H1 (cell line): ENCODE measurements at regions not wholly inside any gene's neighbourhood (a gene's known extent, or its start where the extent isn't known, plus 50 kb on each side); places are given as distances from the start of the nearest gene placed in this dataset.

Source experiments
- ATF3 ChIP-seq: IDR thresholded peaks from 2 replicates; pipeline ENCODE4 v1.6.1; 2011; ENCODE audit warnings: low read depth, mild to moderate bottlenecking, low read length; ENCODE audit not compliant: insufficient read depth
- BRCA1 ChIP-seq: IDR thresholded peaks from 2 replicates; pipeline ENCODE4 v1.6.1; 2012; ENCODE audit warnings: low read depth, low read length, improper control_type of control experiment
- CBX5 ChIP-seq: fragments of 300-800, 300-1000 bp; sonication (generic); IDR thresholded peaks from 2 replicates; pipeline ENCODE4 v1.7.1; 2016; ENCODE audit warnings: antibody characterized with exemption, low read length, low read depth
- CTCF ChIP-seq, 3 experiments: IDR thresholded peaks; 1 replicate in 2 of 3; 2 replicates in 1 of 3; pipeline versions ENCODE4 v1.5.1 to v1.6.1; 2011; ENCODE audit warnings: low read length in 3 of 3, mild to moderate bottlenecking in 3 of 3, inconsistent platforms in 2 of 3, low read depth in 1 of 3, moderate library complexity in 1 of 3; ENCODE audit not compliant: insufficient read depth in 1 of 3; ENCODE audit errors: control extremely low read depth in 1 of 3
- EP300 ChIP-seq, 2 experiments: IDR thresholded peaks; 1 replicate in 1 of 2; 2 replicates in 1 of 2; pipeline ENCODE4 v1.6.1; 2011 to 2012; ENCODE audit warnings: low read depth in 2 of 2, low read length in 2 of 2, mild to moderate bottlenecking in 2 of 2, borderline replicate concordance in 1 of 2, inconsistent platforms in 1 of 2, moderate library complexity in 1 of 2
- EZH2 ChIP-seq: fragments of 200-600 bp; sonication (generic); IDR thresholded peaks from 2 replicates; pipeline ENCODE4 v1.7.1; 2012; ENCODE audit warnings: low read depth, mild to moderate bottlenecking, moderate library complexity, low read length, inconsistent platforms; ENCODE audit not compliant: severe bottlenecking
- PHF8 ChIP-seq: fragments of 200-600 bp; sonication (generic); conservative IDR thresholded peaks from 2 replicates; pipeline ENCODE4 v1.7.1; 2012; ENCODE audit warnings: low read depth, mild to moderate bottlenecking, inconsistent platforms, low read length, moderate library complexity
- POLR2A ChIP-seq, 2 experiments: IDR thresholded peaks; 1 replicate in 1 of 2; 2 replicates in 1 of 2; pipeline ENCODE4 v1.6.1; 2011; ENCODE audit warnings: low read depth in 2 of 2, low read length in 2 of 2, mild to moderate bottlenecking in 2 of 2; ENCODE audit errors: control extremely low read depth in 1 of 2
- POLR2AphosphoS5 ChIP-seq: IDR thresholded peaks from 2 replicates; pipeline ENCODE4 v1.6.1; 2011; ENCODE audit warnings: low read depth, low read length
- SP1 ChIP-seq: IDR thresholded peaks from 2 replicates; pipeline ENCODE4 v1.6.1; 2011; ENCODE audit warnings: low read depth, low read length
- TCF12 ChIP-seq: IDR thresholded peaks from 2 replicates; pipeline ENCODE4 v1.6.1; 2011; ENCODE audit warnings: low read depth, mild to moderate bottlenecking, low read length

GRCh38 chr2:107137706-107138105, 251.7 kb upstream of the ST6GAL2 start:
- TF ChIP-seq POLR2AphosphoS5 (no peak), EP300 (IDR thresholded peaks at IDR 0.05; ENCODE audit: borderline replicate concordance in 1 of 2, low read depth in 2 of 2, low read length in 2 of 2) (no peak), CBX5 (no peak), POLR2A (IDR thresholded peaks at IDR 0.05; ENCODE audit: control extremely low read depth in 1 of 2, low read depth in 2 of 2, low read length in 2 of 2) (no peak), EZH2 (no peak), CTCF (IDR thresholded peaks at IDR 0.05; ENCODE audit: control extremely low read depth in 1 of 3, insufficient read depth in 1 of 3, low read depth in 1 of 3, low read length in 3 of 3) (no peak), PHF8 (no peak), SP1 (no peak), TCF12 (no peak), BRCA1 (no peak), ATF3 (no peak)
